GM21390 (cell line): ENCODE measurements at regions not wholly inside any gene's neighbourhood (a gene's known extent, or its start where the extent isn't known, plus 50 kb on each side); places are given as distances from the start of the nearest gene placed in this dataset.

Experiments used
- ATAC-seq: cut with Tn5 transposase; IDR thresholded peaks from one replicate; pipeline ENCODE4 v1.9.1; 2021; ENCODE audit not compliant: unreplicated experiment

- no peak for ATAC-seq
Observed at GRCh38 chr13:63042686-63043085, 1627.0 kb upstream of the PCDH20 start.

- ATAC-seq = no peak
Observed at GRCh38 chr13:63041640-63042414, 1626.2 kb upstream of the PCDH20 start.

- no peak for ATAC-seq
Observed at GRCh38 chr13:63026285-63026797, 1610.7 kb upstream of the PCDH20 start.

GRCh38 chr13:63025741-63026140, 1610.1 kb upstream of the PCDH20 start:
- ATAC-seq = no peak

DNA sequence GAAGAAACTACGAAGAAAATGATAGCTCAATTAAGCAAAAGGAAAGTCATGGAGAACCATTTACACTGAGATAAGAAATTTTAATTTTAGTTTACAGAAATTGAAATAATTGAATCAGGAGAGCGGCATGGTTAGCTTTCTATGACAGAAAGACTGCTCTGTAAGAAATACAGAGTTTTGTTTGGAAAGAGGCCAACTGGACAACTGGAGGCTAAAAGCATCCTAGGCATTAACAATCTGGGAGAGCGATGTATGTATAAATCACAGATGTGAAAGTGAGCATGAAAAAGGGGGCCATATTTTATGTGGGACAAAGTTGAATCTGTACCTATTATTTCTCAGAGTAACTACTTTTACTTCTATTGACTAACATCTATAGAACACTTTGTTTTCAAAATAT, 1608.8 kb upstream of the PCDH20 start:
- no peak for ATAC-seq

- ATAC-seq = no peak
Observed at GRCh38 chr13:63011996-63012395, 1596.3 kb upstream of the PCDH20 start.

GRCh38 chr13:63010072-63010658, 1594.5 kb upstream of the PCDH20 start:
- ATAC-seq = no peak

GRCh38 chr13:63005625-63006024, 1590.0 kb upstream of the PCDH20 start:
- ATAC-seq = no peak

DNA sequence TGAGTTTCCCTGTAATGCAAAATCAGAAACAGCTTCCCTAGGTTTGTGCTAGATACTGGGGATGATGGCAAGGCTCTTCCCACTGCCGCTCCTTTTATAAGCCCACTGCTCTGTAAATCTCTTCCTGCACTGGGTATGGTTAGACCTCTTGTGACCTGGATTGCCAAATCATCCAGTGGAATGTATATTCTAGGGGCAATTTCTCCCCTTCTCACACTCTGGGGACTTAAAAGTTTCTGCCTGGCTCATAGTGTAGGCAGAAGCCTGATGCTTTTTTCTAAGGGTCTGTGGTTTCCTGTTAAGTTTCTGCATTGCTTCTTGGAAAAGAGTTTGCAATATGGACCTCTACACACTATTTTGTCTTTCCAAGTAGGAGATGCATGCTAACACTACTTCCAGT, 1582.0 kb upstream of the PCDH20 start:
- ATAC-seq = no peak

GRCh38 chr13:62997038-62997599, 1581.5 kb upstream of the PCDH20 start:
- ATAC-seq = no peak

DNA sequence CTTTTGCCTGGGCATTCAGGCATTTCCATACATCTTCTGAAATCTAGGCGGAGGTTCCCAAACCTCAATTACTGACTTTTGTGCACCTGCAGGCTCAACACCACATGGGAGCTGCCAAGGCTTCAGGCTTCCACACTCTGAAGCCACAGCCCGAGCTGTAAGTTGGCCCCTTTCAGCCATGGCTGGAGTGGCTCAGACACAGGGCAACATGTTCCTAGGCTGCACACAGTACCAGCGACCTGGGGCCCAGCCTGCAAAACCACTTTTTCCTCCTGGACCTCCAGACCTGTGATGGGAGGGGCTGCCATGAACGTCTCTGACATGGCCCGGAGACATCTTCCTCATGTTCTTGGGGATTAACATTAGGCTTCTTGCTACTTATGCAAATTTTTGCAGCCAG, 1558.2 kb upstream of the PCDH20 start:
- ATAC-seq = no peak

GRCh38 chr13:62964522-62964921, 1548.9 kb upstream of the PCDH20 start:
- no peak for ATAC-seq

DNA sequence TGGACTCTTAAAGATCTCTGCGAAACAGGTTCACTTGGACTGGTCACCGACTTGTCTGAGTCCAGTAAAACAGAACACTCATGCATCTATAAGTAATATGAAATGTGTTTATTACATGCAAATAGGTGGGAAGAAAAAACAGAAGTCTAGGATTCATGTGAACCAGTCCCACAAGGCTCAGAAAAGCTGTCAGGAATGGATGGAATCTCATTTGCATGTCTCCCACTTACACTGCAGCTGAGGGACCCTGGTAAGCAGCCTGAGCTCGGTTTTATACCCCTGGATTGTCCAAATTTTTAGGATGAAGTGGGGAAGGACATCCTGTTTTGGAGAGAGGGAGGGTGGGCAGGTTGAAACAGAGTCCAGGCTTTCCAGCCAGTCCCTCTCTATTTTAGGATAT, 1545.1 kb upstream of the PCDH20 start:
- no peak for ATAC-seq

- no peak for ATAC-seq
Observed at GRCh38 chr13:62933809-62934208, 1518.2 kb upstream of the PCDH20 start.

DNA sequence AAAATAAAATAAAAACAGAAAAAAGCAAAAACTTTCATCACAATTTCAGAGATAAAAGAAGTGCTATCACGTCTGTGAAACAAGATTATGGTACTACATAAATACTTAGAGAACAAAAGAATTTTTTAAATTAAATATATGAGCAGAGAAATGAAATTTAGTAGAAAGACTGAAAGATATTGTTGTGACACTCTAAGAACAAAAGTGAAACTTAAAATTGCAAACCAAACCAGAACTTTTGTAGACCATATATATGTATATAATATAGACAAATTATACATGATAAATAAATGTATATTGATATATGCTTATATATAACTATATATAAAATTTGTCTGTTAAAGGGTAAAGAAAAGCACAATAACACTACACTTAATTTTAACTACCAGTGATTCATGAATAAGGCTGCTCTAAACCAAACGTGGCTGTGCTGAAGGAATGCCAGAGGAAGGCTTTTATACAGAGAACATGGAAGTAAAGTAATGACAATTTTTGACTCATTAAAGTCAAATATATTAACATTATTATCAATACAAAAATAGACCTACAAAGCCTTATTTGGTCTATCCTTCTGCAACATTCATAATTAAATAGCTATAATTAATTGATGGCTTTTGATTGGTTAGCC, 1516.7 kb upstream of the PCDH20 start:
- ATAC-seq = no peak

DNA sequence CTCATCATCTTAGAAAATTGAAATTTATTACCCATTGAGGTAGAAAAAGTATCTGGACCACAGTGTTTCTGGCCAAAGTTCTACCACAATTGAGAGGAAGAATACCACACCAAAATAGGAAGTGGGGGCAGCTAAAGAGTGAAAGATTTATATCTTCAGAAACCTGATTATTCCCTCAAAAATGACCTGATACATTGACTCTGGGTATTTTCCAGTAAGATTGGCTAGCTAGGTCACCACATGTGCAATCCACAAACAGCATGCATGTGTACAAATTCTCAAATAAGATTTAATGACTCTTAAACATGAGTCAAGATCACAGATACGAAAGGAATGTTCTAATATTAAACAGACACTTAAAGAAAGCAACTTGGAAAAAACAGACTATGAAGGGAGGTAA, 1516.2 kb upstream of the PCDH20 start:
- ATAC-seq = no peak

DNA sequence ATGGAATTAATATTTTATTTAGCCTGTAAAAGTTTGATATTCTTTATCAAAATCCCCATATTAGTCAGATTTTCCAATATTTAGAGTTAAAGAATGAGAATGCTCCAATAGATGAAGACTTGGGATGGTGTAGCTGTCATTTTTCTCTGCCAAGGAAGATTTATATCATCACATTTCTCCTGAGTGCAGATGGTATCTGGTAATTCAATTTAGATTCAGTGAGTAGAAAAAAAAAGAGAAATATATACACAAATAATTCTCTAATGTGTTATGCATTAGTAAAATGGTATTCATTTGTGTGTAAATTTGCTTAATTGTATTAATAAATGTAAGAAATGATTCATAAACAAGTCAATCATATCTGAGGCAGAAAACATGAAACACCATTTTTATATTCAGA, 1508.7 kb upstream of the PCDH20 start:
- ATAC-seq = no peak

- ATAC-seq = no peak
Observed at GRCh38 chr13:62920159-62920558, 1504.5 kb upstream of the PCDH20 start.

GRCh38 chr13:62919491-62919890, 1503.8 kb upstream of the PCDH20 start:
- no peak for ATAC-seq

GRCh38 chr13:62910541-62911060, 1495.0 kb upstream of the PCDH20 start:
- ATAC-seq = no peak

DNA sequence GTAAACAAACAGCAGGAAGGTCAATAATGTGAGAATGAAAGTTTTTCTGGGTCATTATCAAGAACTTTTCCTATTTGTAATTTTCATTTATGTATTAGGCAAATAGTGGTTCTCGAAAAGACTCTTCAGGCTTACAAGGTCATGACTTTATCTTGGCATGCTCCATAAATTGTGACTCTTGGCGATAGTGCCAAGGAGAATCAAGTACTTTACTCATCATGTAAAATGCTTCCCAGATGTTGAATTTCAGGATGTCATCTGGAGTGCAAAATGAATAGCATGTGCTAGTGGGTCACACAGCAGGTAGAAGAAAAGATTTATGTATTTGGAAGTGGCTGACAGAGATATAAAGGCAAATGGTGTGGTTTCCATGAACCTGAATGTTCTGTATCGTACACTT, 1492.7 kb upstream of the PCDH20 start:
- ATAC-seq = no peak

- no peak for ATAC-seq
Observed at GRCh38 chr13:62906896-62907295, 1491.2 kb upstream of the PCDH20 start.
